HL-60 (cell line): ENCODE measurements at regions not wholly inside any gene's neighbourhood (a gene's known extent, or its start where the extent isn't known, plus 50 kb on each side); places are given as distances from the start of the nearest gene placed in this dataset.

Experiments used
- POLR2AphosphoS5 ChIP-seq: IDR thresholded peaks from 2 replicates; pipeline ENCODE4 v1.6.1; 2012; ENCODE audit warnings: low read depth
- TF ChIP-seq, protein P1 (sequence below): IDR thresholded peaks from one replicate; pipeline ENCODE4 v1.5.1; 2011; ENCODE audit warnings: low read length, control low read depth, inconsistent platforms; ENCODE audit not compliant: insufficient read depth
- TF ChIP-seq, protein P2 (sequence below): IDR thresholded peaks from 2 replicates; pipeline ENCODE4 v1.6.1; 2012; ENCODE audit warnings: low read depth; ENCODE audit not compliant: insufficient replicate concordance

DNA sequence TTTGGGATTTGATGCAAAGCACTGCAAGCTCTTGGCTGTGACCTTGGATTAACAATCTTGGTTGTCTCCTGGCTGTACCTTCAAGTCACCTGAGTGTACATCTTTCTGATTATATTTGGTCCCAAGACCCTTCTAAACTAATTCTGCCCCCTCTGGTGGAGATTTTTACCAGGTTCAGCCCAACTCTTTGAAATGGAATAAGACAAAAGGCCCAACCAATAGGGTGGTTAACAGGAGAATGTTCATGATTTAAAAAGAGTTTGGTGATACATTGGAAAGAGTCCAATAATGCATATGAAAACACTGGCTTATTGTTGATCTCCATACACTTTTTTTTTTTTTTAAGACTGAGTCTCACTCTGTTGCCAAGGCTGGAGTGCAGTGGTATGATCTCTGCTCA, 77.5 kb upstream of the CD83 start:
- TF ChIP-seq, protein P1, sequence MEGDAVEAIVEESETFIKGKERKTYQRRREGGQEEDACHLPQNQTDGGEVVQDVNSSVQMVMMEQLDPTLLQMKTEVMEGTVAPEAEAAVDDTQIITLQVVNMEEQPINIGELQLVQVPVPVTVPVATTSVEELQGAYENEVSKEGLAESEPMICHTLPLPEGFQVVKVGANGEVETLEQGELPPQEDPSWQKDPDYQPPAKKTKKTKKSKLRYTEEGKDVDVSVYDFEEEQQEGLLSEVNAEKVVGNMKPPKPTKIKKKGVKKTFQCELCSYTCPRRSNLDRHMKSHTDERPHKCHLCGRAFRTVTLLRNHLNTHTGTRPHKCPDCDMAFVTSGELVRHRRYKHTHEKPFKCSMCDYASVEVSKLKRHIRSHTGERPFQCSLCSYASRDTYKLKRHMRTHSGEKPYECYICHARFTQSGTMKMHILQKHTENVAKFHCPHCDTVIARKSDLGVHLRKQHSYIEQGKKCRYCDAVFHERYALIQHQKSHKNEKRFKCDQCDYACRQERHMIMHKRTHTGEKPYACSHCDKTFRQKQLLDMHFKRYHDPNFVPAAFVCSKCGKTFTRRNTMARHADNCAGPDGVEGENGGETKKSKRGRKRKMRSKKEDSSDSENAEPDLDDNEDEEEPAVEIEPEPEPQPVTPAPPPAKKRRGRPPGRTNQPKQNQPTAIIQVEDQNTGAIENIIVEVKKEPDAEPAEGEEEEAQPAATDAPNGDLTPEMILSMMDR: no peak
- TF ChIP-seq POLR2AphosphoS5: no peak
- TF ChIP-seq, protein P2, sequence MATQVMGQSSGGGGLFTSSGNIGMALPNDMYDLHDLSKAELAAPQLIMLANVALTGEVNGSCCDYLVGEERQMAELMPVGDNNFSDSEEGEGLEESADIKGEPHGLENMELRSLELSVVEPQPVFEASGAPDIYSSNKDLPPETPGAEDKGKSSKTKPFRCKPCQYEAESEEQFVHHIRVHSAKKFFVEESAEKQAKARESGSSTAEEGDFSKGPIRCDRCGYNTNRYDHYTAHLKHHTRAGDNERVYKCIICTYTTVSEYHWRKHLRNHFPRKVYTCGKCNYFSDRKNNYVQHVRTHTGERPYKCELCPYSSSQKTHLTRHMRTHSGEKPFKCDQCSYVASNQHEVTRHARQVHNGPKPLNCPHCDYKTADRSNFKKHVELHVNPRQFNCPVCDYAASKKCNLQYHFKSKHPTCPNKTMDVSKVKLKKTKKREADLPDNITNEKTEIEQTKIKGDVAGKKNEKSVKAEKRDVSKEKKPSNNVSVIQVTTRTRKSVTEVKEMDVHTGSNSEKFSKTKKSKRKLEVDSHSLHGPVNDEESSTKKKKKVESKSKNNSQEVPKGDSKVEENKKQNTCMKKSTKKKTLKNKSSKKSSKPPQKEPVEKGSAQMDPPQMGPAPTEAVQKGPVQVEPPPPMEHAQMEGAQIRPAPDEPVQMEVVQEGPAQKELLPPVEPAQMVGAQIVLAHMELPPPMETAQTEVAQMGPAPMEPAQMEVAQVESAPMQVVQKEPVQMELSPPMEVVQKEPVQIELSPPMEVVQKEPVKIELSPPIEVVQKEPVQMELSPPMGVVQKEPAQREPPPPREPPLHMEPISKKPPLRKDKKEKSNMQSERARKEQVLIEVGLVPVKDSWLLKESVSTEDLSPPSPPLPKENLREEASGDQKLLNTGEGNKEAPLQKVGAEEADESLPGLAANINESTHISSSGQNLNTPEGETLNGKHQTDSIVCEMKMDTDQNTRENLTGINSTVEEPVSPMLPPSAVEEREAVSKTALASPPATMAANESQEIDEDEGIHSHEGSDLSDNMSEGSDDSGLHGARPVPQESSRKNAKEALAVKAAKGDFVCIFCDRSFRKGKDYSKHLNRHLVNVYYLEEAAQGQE: no peak
